HepG2 (cell line): ENCODE measurements at regions not wholly inside any gene's neighbourhood (a gene's known extent, or its start where the extent isn't known, plus 50 kb on each side); places are given as distances from the start of the nearest gene placed in this dataset.

Experiments
- EZH2 ChIP-seq: conservative IDR thresholded peaks from 2 replicates; pipeline ENCODE4 v1.6.1; 2012; ENCODE audit warnings: mild to moderate bottlenecking, low read depth, low read length, moderate library complexity
- FOSL1 ChIP-seq: sonication (generic); formaldehyde crosslinking; IDR thresholded peaks from 2 replicates; pipeline ENCODE4 v1.9.0; 2021; ENCODE audit warnings: missing genetic modification reagents, borderline replicate concordance
- FOXA1 ChIP-seq, 2 experiments: fragments of 450-650 bp in 1 of 2; sonication (generic) in 1 of 2; formaldehyde crosslinking in 1 of 2; IDR thresholded peaks; 2 replicates each; pipeline versions ENCODE4 v1.4.0 to v1.6.1; 2016 to 2020; ENCODE audit warnings: missing genetic modification reagents in 1 of 2
- NFE2 ChIP-seq: sonication (generic); formaldehyde crosslinking; IDR thresholded peaks from 2 replicates; pipeline ENCODE4 v1.4.0; 2020; ENCODE audit warnings: missing genetic modification reagents
- PTBP1 ChIP-seq: fragments of 200-400 bp; formaldehyde crosslinking; IDR thresholded peaks from 2 replicates; pipeline ENCODE4 v1.6.1; 2018; ENCODE audit warnings: low read length, low read depth; ENCODE audit not compliant: poor library complexity, severe bottlenecking
- RFX1 ChIP-seq: fragments of 450-650 bp; IDR thresholded peaks from 2 replicates; pipeline ENCODE4 v1.6.1; 2017
- SMAD3 ChIP-seq: sonication (generic); formaldehyde crosslinking; IDR thresholded peaks from 2 replicates; pipeline ENCODE4 v1.4.0; 2020; ENCODE audit warnings: missing genetic modification reagents
- ZNF615 ChIP-seq: sonication (generic); formaldehyde crosslinking; IDR thresholded peaks from 2 replicates; pipeline ENCODE4 v1.5.0; 2020; ENCODE audit warnings: mild to moderate bottlenecking, missing genetic modification reagents, borderline replicate concordance
- ZNF672 ChIP-seq: sonication (generic); formaldehyde crosslinking; IDR thresholded peaks from 2 replicates; pipeline ENCODE4 v1.8.1; 2022; ENCODE audit warnings: missing genetic modification reagents
- TF ChIP-seq, protein P1 (sequence below): sonication (generic); formaldehyde crosslinking; IDR thresholded peaks from 2 replicates; pipeline ENCODE4 v1.4.0; 2020; ENCODE audit warnings: missing genetic modification reagents
- TF ChIP-seq, protein P2 (sequence below): sonication (generic); formaldehyde crosslinking; conservative IDR thresholded peaks from 2 replicates; pipeline ENCODE4 v1.4.0; 2020; ENCODE audit warnings: missing genetic modification reagents

DNA sequence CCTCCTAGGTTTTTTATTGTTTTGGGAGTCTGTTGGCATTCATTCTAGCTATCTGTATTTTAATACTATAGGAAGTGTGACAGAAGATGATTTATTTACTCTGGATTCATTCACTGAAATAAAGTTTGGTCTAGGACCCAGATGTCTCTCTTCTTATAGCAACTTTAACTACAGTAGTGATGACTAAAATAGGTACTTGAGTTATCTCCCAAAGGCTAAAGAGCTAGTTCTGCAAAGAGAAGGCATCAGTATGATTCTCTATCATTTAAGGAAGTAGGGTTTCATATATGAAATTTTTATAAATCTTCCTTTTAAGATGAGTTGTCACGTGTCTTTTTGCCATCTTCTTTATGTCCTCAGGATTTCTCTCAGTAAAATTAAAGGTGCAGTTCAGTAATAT, 507.4 kb downstream of the KCTD12 start:
- TF ChIP-seq FOSL1 (CRISPR knock-in tag) (no peak), ZNF672 (CRISPR knock-in tag) (no peak), FOXA1 (IDR thresholded peaks at IDR 0.05) (no peak), FOXA1 (CRISPR knock-in tag; IDR thresholded peaks at IDR 0.05) (no peak), SMAD3 (CRISPR knock-in tag) (no peak), RFX1 (no peak), EZH2 (no peak), PTBP1 (no peak), ZNF615 (CRISPR knock-in tag) (no peak), NFE2 (CRISPR knock-in tag) (no peak)
- TF ChIP-seq, protein P1, sequence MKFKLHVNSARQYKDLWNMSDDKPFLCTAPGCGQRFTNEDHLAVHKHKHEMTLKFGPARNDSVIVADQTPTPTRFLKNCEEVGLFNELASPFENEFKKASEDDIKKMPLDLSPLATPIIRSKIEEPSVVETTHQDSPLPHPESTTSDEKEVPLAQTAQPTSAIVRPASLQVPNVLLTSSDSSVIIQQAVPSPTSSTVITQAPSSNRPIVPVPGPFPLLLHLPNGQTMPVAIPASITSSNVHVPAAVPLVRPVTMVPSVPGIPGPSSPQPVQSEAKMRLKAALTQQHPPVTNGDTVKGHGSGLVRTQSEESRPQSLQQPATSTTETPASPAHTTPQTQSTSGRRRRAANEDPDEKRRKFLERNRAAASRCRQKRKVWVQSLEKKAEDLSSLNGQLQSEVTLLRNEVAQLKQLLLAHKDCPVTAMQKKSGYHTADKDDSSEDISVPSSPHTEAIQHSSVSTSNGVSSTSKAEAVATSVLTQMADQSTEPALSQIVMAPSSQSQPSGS (CRISPR knock-in tag): no peak
- TF ChIP-seq, protein P2, sequence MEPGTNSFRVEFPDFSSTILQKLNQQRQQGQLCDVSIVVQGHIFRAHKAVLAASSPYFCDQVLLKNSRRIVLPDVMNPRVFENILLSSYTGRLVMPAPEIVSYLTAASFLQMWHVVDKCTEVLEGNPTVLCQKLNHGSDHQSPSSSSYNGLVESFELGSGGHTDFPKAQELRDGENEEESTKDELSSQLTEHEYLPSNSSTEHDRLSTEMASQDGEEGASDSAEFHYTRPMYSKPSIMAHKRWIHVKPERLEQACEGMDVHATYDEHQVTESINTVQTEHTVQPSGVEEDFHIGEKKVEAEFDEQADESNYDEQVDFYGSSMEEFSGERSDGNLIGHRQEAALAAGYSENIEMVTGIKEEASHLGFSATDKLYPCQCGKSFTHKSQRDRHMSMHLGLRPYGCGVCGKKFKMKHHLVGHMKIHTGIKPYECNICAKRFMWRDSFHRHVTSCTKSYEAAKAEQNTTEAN (CRISPR knock-in tag): no peak
